Activated T-cell treated with anti-CD3 and anti-CD28 coated beads, Interleukin-2, amount 50 U/mL, for 24 hours (primary cell): ENCODE measurements at regions not wholly inside any gene's neighbourhood (a gene's known extent, or its start where the extent isn't known, plus 50 kb on each side); places are given as distances from the start of the nearest gene placed in this dataset.
"Not testable (repeated sequence)": the region's sequence is repeated elsewhere in the genome, so short reads cannot be mapped to it uniquely, and the experiment has no call there.

ENCODE experiments used
- DNase-seq: peaks from one replicate; pipeline ENCODE4 v3.0.0-alpha.2; 2020
- H3K27ac Mint-ChIP-seq: 2 replicates; pipeline ENCODE4 v1.8.0; 2020; ENCODE audit warnings: mild to moderate bottlenecking, mixed read lengths
- H3K27me3 Mint-ChIP-seq: 2 replicates; pipeline ENCODE4 v1.8.0; 2020; ENCODE audit warnings: mixed read lengths
- H3K36me3 Mint-ChIP-seq: 2 replicates; pipeline ENCODE4 v1.8.0; 2020; ENCODE audit warnings: low read depth, mixed read lengths
- H3K4me1 Mint-ChIP-seq: 2 replicates; pipeline ENCODE4 v1.8.0; 2020; ENCODE audit warnings: low read depth, mixed read lengths
- H3K4me3 Mint-ChIP-seq: 2 replicates; pipeline ENCODE4 v1.8.0; 2020; ENCODE audit warnings: mild to moderate bottlenecking, moderate library complexity, mixed read lengths
- H3K9me3 Mint-ChIP-seq: 2 replicates; pipeline ENCODE4 v1.8.0; 2020; ENCODE audit warnings: mixed read lengths

DNA sequence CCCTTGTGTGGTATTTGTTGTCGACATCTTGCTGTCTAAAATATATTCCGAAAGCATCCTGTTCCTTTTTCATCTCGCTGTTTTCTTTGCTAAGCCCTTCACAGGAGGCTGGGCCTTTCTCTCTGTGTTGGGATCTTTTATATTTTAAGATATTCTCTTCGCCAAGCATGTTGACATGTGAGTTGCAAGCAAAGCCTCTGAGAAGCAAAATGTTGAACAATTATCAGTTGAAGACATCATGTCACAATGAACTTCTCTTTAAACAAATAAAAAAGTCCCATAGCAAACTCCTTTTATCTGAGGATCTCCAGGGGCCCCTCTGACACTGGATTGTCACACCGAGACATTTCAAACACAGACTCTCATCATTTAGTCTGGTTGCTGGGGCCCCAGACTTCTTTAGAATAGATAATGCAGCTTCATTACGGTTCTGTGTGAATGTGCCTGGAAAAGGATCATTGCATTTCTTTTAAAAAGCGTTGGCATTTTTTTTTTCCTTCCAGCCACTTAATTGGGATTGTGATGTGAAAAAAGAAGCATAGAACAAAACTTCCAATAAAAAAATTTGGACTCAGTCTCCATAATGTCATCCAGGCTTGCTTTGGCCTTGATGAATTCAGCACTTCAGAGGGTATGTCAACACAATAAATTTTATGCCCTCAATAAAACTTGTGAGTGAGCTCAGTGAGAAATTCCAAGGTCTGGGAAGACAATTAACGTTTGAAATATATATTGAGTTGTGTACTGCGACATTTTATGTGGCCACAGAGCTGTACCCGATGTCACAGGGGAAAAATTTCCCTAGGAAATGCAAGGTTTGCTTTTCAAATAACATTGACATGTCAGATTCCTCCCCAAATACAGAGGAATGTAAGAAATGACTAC is 496.8 kb downstream of the XYLT1 start:
- Mint-ChIP-seq H3K36me3 (no peaks in the 10 kb centered on the region), H3K27me3 (peaks cover 2% of the 10 kb centered on the region), H3K4me3 (no peak overlapping the region), H3K4me1 (no peaks in the 10 kb centered on the region), H3K9me3 (no peaks in the 10 kb centered on the region), H3K27ac (no peak overlapping the region)
- DNase-seq = no peak

DNA sequence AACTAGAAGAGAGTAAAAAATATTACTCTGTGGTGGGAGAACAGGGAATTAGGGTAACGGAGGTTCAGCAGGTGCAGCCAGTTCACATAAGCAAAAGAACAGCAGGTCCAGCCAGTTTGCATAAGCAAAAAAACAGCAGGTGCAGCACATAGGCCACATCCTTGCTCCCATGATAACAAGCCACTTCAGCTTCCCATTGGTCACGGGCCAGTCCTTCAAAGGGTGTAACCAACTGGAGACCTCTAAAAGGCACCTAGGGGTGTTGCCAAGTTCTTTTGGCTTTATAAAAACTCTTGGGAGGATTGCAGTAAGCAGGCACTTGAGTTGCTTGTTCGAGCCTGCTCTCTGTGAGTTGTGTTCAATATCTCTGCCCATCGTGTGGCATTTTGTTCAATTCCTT is 488.1 kb downstream of the XYLT1 start:
- Mint-ChIP-seq H3K9me3 (peaks cover 4% of the 10 kb centered on the region), H3K36me3 (no peaks in the 10 kb centered on the region), H3K27me3 (no peaks in the 10 kb centered on the region), H3K27ac (no peak overlapping the region), H3K4me3 (no peak overlapping the region), H3K4me1 (peaks cover 6% of the 10 kb centered on the region)
- DNase-seq = no peak

DNA sequence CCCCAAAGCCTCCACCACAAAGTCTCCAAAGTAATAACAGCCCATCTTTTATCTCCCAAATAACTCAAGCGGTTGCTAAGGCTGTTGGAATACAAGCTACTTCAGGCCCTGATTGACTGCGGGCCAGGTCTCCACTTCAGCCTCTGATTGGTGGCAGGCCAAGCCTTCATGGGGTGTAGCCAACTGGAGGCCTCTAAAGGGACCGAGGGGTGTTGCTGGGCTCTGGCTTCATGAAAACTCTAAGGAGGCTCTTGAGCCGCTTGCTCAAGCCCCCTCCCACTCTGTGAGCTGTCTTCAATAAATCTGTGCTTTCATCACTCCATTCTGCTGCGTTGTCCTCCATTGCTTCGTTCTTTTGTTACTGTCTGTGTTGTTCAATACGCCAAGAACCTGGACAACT is 487.2 kb downstream of the XYLT1 start:
- Mint-ChIP-seq H3K27me3 (no peaks in the 10 kb centered on the region), H3K4me3 (no peak overlapping the region), H3K9me3 (peaks cover 4% of the 10 kb centered on the region), H3K36me3 (no peaks in the 10 kb centered on the region), H3K27ac (no peak overlapping the region), H3K4me1 (peaks cover 6% of the 10 kb centered on the region)
- DNase-seq = no peak

DNA sequence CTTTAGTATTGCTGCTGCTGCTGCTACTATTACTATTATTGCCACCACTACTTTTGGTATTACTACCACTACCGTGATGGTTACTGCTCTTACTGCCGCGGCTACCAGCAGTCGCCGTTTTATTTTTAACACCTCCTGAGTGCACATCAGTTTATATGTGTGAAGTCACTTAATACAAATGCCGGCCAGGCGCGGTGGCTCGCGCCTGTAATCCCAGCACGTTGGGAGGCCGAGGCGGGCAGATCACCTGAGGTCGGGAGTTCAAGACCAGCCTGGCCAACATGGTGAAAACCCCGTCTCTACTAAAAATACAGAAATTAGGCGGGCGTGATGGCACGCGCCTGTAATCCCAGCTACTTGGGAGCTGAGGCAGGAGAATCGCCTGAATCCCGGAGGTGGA is 486.7 kb downstream of the XYLT1 start:
- H3K27ac Mint-ChIP-seq, DNase-seq, H3K4me3 Mint-ChIP-seq, H3K27me3 Mint-ChIP-seq, H3K36me3 Mint-ChIP-seq, H3K4me1 Mint-ChIP-seq, H3K9me3 Mint-ChIP-seq: not testable (repeated sequence)

DNA sequence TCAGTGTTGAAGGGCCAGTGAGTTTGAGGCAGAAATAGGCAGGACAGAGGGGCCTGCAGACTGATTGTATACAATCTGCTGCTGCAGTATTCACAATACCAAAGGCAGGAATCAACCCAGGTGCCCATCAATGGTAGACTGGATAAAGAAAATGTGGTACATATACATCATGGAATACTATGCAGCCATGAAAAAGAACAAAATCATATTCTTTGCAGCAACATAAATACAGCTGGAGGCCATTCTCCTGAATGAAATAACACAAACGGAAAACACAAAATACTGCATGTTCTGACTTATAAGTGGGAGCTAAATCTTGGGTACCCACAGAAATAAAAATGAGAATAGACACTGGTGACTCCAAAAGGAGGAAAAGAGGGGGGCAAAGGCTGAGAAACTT is 485.1 kb downstream of the XYLT1 start:
- Mint-ChIP-seq H3K9me3 (peaks cover 4% of the 10 kb centered on the region), H3K36me3 (no peaks in the 10 kb centered on the region), H3K27me3 (no peaks in the 10 kb centered on the region), H3K27ac (no peak overlapping the region), H3K4me3 (no peak overlapping the region), H3K4me1 (peaks cover 6% of the 10 kb centered on the region)
- no peak for DNase-seq

DNA sequence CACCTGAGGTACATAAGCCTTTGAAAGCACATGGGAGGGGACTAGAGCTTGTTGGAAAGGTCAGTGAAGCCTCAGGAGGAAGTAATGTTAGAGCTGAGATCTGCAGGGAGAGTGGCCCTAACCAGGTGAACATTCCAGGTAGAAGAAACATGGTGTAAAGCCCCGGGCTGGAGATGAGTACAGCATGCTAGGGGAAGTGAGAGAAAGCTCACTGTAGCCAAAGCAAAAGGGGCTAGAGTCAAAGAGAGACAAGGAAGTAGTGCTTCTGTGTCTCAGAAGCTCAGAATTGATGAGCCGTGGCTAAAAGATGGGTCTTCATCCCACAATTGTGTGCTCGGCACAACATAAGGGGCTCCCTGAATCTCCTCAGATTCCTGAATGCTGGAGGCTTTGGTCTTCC is 481.8 kb downstream of the XYLT1 start:
- Mint-ChIP-seq H3K36me3 (no peaks in the 10 kb centered on the region), H3K9me3 (peaks cover 4% of the 10 kb centered on the region), H3K27me3 (no peaks in the 10 kb centered on the region), H3K27ac (no peak overlapping the region), H3K4me3 (no peak overlapping the region), H3K4me1 (peaks cover 18% of the 10 kb centered on the region)
- DNase-seq = no peak

DNA sequence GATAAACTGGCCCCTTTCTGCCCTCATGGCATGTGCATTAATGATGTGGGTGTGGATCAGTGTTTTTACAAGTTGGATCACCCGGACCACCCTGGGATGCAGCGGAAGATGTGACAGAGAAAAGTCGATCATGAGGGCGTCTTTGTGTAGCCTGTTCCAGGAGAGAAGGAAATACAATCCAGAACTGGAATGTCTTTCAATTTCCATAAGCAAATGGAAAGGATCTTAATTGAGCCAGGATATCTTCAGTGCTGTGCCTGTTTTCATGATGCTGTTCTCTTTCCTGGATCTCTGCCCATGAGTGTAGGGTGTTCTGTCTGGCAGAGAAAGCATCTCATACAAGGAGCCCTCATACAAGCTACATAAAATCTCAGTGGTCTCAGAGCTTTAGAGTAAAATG is 481.4 kb downstream of the XYLT1 start:
- Mint-ChIP-seq H3K4me1 (peaks cover 21% of the 10 kb centered on the region), H3K4me3 (no peak overlapping the region), H3K27me3 (no peaks in the 10 kb centered on the region), H3K27ac (no peak overlapping the region), H3K36me3 (no peaks in the 10 kb centered on the region), H3K9me3 (peaks cover 4% of the 10 kb centered on the region)
- no peak for DNase-seq

DNA sequence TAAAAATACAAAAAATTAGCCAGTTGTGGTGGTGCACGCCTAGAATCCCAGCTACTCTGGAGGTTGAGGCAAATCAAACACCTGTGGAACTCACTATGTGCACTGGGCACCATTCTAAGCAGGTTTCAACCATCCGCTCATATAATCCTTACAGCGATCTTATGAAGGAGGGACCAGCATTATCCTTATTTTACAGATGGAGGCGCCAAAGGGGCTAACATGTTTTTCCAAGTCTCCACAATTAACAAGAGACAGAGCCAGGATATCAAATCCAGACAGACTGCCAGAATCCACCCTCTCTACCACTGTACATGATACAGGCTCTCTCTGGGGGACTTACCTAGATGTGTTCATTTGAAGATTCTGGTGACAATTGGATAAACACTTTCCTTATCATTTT is 479.0 kb downstream of the XYLT1 start:
- Mint-ChIP-seq H3K4me1 (peaks cover 19% of the 10 kb centered on the region), H3K36me3 (no peaks in the 10 kb centered on the region), H3K27me3 (no peaks in the 10 kb centered on the region), H3K27ac (no peak overlapping the region), H3K4me3 (no peak overlapping the region), H3K9me3 (no peaks in the 10 kb centered on the region)
- no peak for DNase-seq

DNA sequence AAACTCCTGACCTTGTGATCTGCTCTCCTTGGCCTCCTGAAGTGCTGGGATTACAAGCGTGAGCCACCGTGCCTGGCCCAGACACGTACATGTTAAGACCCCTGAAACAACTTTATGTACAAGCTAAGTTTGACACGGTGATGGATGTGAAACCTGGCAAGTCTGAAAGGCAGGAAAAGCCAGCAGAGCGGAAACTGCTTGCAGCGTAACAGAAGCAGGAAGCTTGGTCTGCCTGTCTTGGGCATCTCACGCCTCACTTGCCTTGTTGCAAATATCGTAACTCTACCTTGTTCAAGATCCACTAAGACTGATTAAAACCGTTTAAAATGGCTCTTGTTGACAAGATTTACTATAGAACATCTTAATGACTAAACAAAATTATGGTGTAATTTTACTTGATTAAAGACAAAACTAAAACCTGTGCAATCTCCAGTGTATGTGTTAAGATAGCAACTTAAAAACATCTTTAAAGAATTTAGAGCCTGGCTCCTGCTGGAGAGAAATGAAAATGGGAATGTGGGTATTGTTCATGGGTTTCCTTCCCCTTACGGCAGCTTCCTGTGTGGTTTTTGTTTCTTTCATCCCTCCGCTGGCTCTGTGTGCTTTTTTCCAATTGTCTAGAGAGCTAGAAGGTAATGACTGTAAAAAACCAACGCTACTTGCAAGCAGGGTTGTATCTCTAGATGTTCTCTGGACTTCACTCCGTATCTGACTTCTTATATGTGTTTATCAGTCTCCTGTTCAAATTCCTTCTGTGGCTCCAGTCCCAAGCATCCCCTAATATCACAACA is 477.6 kb downstream of the XYLT1 start:
- peak; percentile 37 for DNase-seq
- Mint-ChIP-seq H3K4me1 (peaks cover 19% of the 10 kb centered on the region), H3K27ac (peak overlapping the region; percentile 79), H3K36me3 (no peaks in the 10 kb centered on the region), H3K4me3 (peak overlapping the region; percentile 37), H3K27me3 (no peaks in the 10 kb centered on the region), H3K9me3 (no peaks in the 10 kb centered on the region)

DNA sequence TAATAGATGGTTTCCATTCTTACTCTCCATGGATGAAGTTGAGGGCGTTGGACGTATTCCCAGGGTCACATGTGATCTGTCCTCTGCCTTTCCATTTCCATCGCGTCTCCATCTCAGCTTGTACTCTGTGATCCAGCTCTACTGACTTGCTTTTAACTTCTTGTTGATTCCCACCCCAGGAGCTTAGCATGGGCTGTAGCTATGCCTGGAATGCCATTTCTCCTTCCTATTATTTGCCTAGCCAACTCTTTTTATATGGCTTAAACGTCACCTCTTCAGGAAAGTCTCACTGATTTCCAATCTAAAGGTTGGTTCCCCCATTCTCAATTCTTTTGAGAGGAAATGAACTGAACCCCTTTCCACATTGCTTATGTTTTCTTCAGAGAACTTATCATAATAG is 475.9 kb downstream of the XYLT1 start:
- DNase-seq = no peak
- H3K27ac Mint-ChIP-seq = no peak overlapping the region
- H3K4me1 Mint-ChIP-seq = peaks cover 19% of the 10 kb centered on the region
- H3K36me3 Mint-ChIP-seq = no peaks in the 10 kb centered on the region
- no peaks in the 10 kb centered on the region for H3K9me3 Mint-ChIP-seq
- no peak overlapping the region for H3K4me3 Mint-ChIP-seq
- H3K27me3 Mint-ChIP-seq = no peaks in the 10 kb centered on the region

DNA sequence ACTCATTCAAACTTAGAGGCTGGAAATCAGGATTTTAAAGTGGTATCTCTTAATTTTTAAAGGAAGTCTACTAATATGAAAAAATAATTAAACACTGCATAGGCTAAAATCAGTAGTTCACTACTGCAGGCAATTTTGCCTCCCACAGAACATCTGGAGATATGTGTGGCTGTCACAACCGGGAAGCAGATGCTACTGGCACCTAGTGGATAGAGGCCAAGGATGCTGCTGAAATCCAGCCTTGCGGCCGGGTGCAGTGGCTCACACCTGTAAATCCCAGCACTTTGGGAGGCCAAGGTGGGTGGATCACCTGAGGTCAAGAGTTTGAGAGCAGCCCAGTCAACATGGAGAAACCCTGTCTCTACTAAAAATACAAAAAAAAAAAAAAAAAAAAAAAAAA is 473.9 kb downstream of the XYLT1 start:
- Mint-ChIP-seq H3K4me3 (no peak overlapping the region), H3K9me3 (no peaks in the 10 kb centered on the region), H3K36me3 (no peaks in the 10 kb centered on the region), H3K27ac (no peak overlapping the region), H3K4me1 (peaks cover 19% of the 10 kb centered on the region), H3K27me3 (no peaks in the 10 kb centered on the region)
- no peak for DNase-seq

DNA sequence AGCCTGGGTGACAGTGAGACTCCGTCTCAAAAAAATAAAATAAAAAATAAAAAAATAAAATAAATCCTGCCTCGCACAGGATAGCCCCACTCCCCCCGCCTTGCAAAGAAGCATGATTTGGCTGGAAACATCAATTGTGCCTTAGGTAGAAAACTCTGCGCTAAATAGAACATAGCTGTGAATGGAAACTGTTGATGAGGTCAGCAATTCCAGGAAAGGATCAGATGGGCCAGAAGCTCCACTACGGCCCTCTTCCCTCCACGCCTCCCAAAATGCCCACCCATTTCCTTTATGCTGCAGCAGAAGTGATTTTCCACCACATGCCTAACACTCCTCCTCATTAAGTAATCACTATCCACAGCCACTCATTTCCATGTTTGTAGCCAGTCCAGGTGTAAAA is 473.4 kb downstream of the XYLT1 start:
- Mint-ChIP-seq H3K9me3 (no peaks in the 10 kb centered on the region), H3K27ac (no peak overlapping the region), H3K4me1 (peaks cover 19% of the 10 kb centered on the region), H3K36me3 (no peaks in the 10 kb centered on the region), H3K27me3 (no peaks in the 10 kb centered on the region), H3K4me3 (no peak overlapping the region)
- no peak for DNase-seq

DNA sequence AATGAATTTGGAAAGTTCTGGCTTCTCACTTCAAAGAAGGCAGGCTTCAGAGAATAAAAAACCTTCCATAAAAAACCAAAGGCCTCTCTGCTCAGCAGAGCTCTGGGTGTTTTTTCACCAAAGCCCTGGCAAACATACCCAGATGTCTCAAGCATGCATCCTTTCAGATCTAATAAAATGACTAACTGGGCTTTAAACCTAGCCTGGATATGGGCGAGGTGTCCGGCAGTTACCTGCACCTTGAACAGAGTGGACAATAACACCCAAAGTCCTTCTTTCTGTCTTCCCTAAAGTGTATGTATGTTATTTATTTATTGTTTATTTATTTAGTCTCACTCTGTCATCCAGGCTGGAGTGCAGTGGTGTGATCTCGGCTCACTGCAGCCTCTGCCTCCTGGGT is 469.3 kb downstream of the XYLT1 start:
- Mint-ChIP-seq H3K4me3 (no peak overlapping the region), H3K27ac (no peak overlapping the region), H3K36me3 (no peaks in the 10 kb centered on the region), H3K4me1 (no peaks in the 10 kb centered on the region), H3K27me3 (no peaks in the 10 kb centered on the region), H3K9me3 (peaks cover 4% of the 10 kb centered on the region)
- DNase-seq = no peak

DNA sequence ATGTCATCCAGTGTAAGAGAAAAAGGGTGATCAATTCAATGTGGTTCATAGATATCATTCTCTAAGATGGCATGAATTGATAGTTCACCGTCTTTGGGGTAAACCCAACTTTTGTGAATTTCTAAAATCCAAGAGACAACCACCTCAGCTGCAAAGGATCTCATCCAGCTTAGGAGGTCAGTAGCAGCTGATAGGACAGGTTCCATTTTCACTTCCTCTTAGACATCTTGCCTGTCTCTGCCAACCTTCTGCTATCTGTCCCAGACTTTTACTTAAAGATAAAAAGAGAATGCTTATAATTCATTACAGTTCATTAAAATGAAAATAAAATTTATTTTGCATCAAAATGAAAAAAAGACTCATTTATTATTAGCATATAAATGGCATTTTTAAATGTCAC is 468.2 kb downstream of the XYLT1 start:
- Mint-ChIP-seq H3K27me3 (no peaks in the 10 kb centered on the region), H3K27ac (no peak overlapping the region), H3K4me1 (no peaks in the 10 kb centered on the region), H3K4me3 (no peak overlapping the region), H3K9me3 (peaks cover 4% of the 10 kb centered on the region), H3K36me3 (no peaks in the 10 kb centered on the region)
- no peak for DNase-seq

DNA sequence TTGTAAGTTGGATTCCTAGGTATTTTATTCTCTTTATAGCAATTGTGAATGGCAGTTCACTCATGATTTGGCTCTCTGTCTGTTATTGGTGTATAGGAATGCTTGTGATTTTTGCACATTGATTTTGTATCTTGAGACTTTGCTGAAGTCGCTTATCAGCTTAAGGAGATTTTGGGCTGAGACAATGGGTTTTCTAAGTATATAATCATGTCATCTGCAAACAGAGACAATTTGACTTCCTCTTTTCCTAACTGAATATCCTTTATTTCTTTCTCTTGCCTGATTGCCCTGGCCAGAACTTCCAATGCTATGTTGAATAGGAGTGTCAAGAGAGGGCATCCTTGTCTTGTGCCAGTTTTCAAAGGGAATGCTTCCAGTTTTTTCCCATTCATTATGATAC is 464.8 kb downstream of the XYLT1 start:
- H3K4me3 Mint-ChIP-seq, H3K27me3 Mint-ChIP-seq, DNase-seq, H3K27ac Mint-ChIP-seq, H3K9me3 Mint-ChIP-seq, H3K4me1 Mint-ChIP-seq, H3K36me3 Mint-ChIP-seq: not testable (repeated sequence)
